ENCODE measurements at regions not wholly inside any gene's neighbourhood (a gene's known extent, or its start where the extent isn't known, plus 50 kb on each side); places are given as distances from the start of the nearest gene placed in this dataset.

GRCh38 chr16:10332775-10333174 is 53.1 kb upstream of the ATF7IP2 start:
- no peaks in the 10 kb centered on the region for H3K36me3 ChIP-seq (ENCODE audit: insufficient read depth)
- H3K9me2 ChIP-seq (ENCODE audit: insufficient read depth), result no peaks in the 10 kb centered on the region
- H3K79me2 ChIP-seq (replicated peaks; ENCODE audit: insufficient read depth), result no peaks in the 10 kb centered on the region
- no peaks in the 10 kb centered on the region for H3K4me1 Mint-ChIP-seq
- no peak for ATAC-seq
- H3K4me1 ChIP-seq (ENCODE audit: insufficient read depth), result no peaks in the 10 kb centered on the region
- H3K4me3 Mint-ChIP-seq, result no peak overlapping the region
- no peak for DNase-seq (ENCODE audit: low spot score)
- H3K4me2 ChIP-seq, result no peak overlapping the region
- no peak overlapping the region; the same call in 1 of the 2 replicates for H2AFZ ChIP-seq
- H3K27ac ChIP-seq (ENCODE audit: low read depth), result no peak overlapping the region
- no peak overlapping the region for H3K27ac Mint-ChIP-seq
- H3K4me3 ChIP-seq, result no peak overlapping the region
- H4K20me1 ChIP-seq (replicated peaks; ENCODE audit: insufficient read depth), result no peaks in the 10 kb centered on the region
- H3K36me3 Mint-ChIP-seq (ENCODE audit: low read depth), result no peaks in the 10 kb centered on the region
- H3K9me3 Mint-ChIP-seq, result peaks cover 3% of the 10 kb centered on the region; the same call in 2 of the 3 replicates
- no peaks in the 10 kb centered on the region for H3F3A ChIP-seq (replicated peaks; ENCODE audit: low read depth)
- TF ChIP-seq POLR2AphosphoS5 (IDR thresholded peaks at IDR 0.05; ENCODE audit: low read depth) (no peak), CTCF (conservative IDR thresholded peaks at IDR 0.05; ENCODE audit: low read depth in 2 of 2) (no peak), EZH2 (IDR thresholded peaks at IDR 0.05; ENCODE audit: low read depth, unreplicated experiment) (no peak), CREB1 (CRISPR knock-in tag; IDR thresholded peaks at IDR 0.05; ENCODE audit: low read depth) (no peak), ETS1 (IDR thresholded peaks at IDR 0.05) (no peak), ZNF331 (CRISPR knock-in tag; IDR thresholded peaks at IDR 0.05; ENCODE audit: low read depth) (no peak), ZNF462 (CRISPR knock-in tag; IDR thresholded peaks at IDR 0.05) (no peak), ZNF114 (CRISPR knock-in tag; IDR thresholded peaks at IDR 0.05) (no peak), REST (IDR thresholded peaks at IDR 0.05; ENCODE audit: unreplicated experiment) (no peak), EZH2phosphoT487 (IDR thresholded peaks at IDR 0.05; ENCODE audit: unreplicated experiment) (no peak), NANOG (IDR thresholded peaks at IDR 0.05; ENCODE audit: borderline replicate concordance) (no peak), STAT1 (IDR thresholded peaks at IDR 0.05; ENCODE audit: unreplicated experiment) (no peak)
- no peaks in the 10 kb centered on the region for H3K27me3 ChIP-seq (ENCODE audit: insufficient read depth)
- peaks cover 2% of the 10 kb centered on the region for H3K27me3 Mint-ChIP-seq (ENCODE audit: insufficient read depth, low read depth, poor library complexity)

Data from GM23338 (cell line).